ENCODE measurements at regions not wholly inside any gene's neighbourhood (a gene's known extent, or its start where the extent isn't known, plus 50 kb on each side); places are given as distances from the start of the nearest gene placed in this dataset.
"Not testable (repeated sequence)": the region's sequence is repeated elsewhere in the genome, so short reads cannot be mapped to it uniquely, and the experiment has no call there.

GRCh38 chr21:36212513-36212780 lies 55.8 kb downstream of the DOP1B start:
- no peak overlapping the region for H3K4me3 Mint-ChIP-seq
- DNase-seq (ENCODE audit: extremely low spot score, unreplicated experiment), result no peak
- H3K4me1 Mint-ChIP-seq (ENCODE audit: unreplicated experiment), result peaks cover 17% of the 10 kb centered on the region
- TF ChIP-seq CTCF (conservative IDR thresholded peaks at IDR 0.05), result no peak
- no peak overlapping the region for H3K27ac Mint-ChIP-seq
- H3K9me3 Mint-ChIP-seq, result no peaks in the 10 kb centered on the region
- no peaks in the 10 kb centered on the region for H3K27me3 Mint-ChIP-seq
- peaks cover 19% of the 10 kb centered on the region for H3K36me3 Mint-ChIP-seq

GRCh38 chr21:36214561-36214960 lies 57.9 kb downstream of the DOP1B start:
- H3K27me3 Mint-ChIP-seq, result no peaks in the 10 kb centered on the region
- DNase-seq (ENCODE audit: extremely low spot score, unreplicated experiment), result no peak
- peaks cover 10% of the 10 kb centered on the region for H3K4me1 Mint-ChIP-seq (ENCODE audit: unreplicated experiment)
- H3K27ac Mint-ChIP-seq, result no peak overlapping the region
- peaks cover 26% of the 10 kb centered on the region for H3K36me3 Mint-ChIP-seq
- no peak for TF ChIP-seq CTCF (conservative IDR thresholded peaks at IDR 0.05)
- no peaks in the 10 kb centered on the region for H3K9me3 Mint-ChIP-seq
- no peak overlapping the region for H3K4me3 Mint-ChIP-seq

GRCh38 chr21:36217743-36218142 lies 61.1 kb downstream of the DOP1B start:
- TF ChIP-seq CTCF (conservative IDR thresholded peaks at IDR 0.05), result no peak
- Mint-ChIP-seq H3K4me3 (no peak overlapping the region), H3K27me3 (no peaks in the 10 kb centered on the region), H3K9me3 (no peaks in the 10 kb centered on the region), H3K27ac (no peak overlapping the region), H3K36me3 (peaks cover 16% of the 10 kb centered on the region), H3K4me1 (ENCODE audit: unreplicated experiment) (no peaks in the 10 kb centered on the region)
- DNase-seq (ENCODE audit: extremely low spot score, unreplicated experiment), result no peak

GRCh38 chr21:36218691-36219090 lies 62.1 kb downstream of the DOP1B start:
- Mint-ChIP-seq H3K27me3 (no peaks in the 10 kb centered on the region), H3K4me3 (no peak overlapping the region), H3K9me3 (no peaks in the 10 kb centered on the region), H3K27ac (no peak overlapping the region), H3K4me1 (ENCODE audit: unreplicated experiment) (no peaks in the 10 kb centered on the region), H3K36me3 (peaks cover 16% of the 10 kb centered on the region)
- TF ChIP-seq CTCF (conservative IDR thresholded peaks at IDR 0.05), result no peak
- no peak for DNase-seq (ENCODE audit: extremely low spot score, unreplicated experiment)

GRCh38 chr21:36223451-36223850 lies 66.8 kb downstream of the DOP1B start:
- Mint-ChIP-seq H3K4me3 (no peak overlapping the region), H3K9me3 (no peaks in the 10 kb centered on the region), H3K27me3 (no peaks in the 10 kb centered on the region), H3K27ac (no peak overlapping the region), H3K36me3 (peaks cover 8% of the 10 kb centered on the region), H3K4me1 (ENCODE audit: unreplicated experiment) (no peaks in the 10 kb centered on the region)
- DNase-seq (ENCODE audit: extremely low spot score, unreplicated experiment), result no peak
- no peak for TF ChIP-seq CTCF (conservative IDR thresholded peaks at IDR 0.05)

GRCh38 chr21:36229181-36229580 lies 72.6 kb downstream of the DOP1B start:
- Mint-ChIP-seq H3K27me3 (no peaks in the 10 kb centered on the region), H3K9me3 (no peaks in the 10 kb centered on the region), H3K36me3 (peaks cover 4% of the 10 kb centered on the region), H3K27ac (no peak overlapping the region), H3K4me1 (ENCODE audit: unreplicated experiment) (no peaks in the 10 kb centered on the region), H3K4me3 (no peak overlapping the region)
- DNase-seq (ENCODE audit: extremely low spot score, unreplicated experiment), result no peak
- TF ChIP-seq CTCF (conservative IDR thresholded peaks at IDR 0.05), result no peak

- not testable (repeated sequence) for H3K9me3 Mint-ChIP-seq; H3K27me3 Mint-ChIP-seq; H3K4me3 Mint-ChIP-seq; H3K36me3 Mint-ChIP-seq; H3K4me1 Mint-ChIP-seq (ENCODE audit: unreplicated experiment); DNase-seq (ENCODE audit: extremely low spot score, unreplicated experiment); H3K27ac Mint-ChIP-seq
Observed at GRCh38 chr21:36231444-36231843, 74.8 kb downstream of the DOP1B start.
